HG03280 (cell line): ENCODE measurements at regions not wholly inside any gene's neighbourhood (a gene's known extent, or its start where the extent isn't known, plus 50 kb on each side); places are given as distances from the start of the nearest gene placed in this dataset.

ENCODE experiments used
- ATAC-seq: cut with Tn5 transposase; IDR thresholded peaks from one replicate; pipeline ENCODE4 v1.9.1; 2021; ENCODE audit warnings: mild to moderate bottlenecking, moderate library complexity; ENCODE audit not compliant: unreplicated experiment

GRCh38 chr10:130773941-130774340 lies 537.6 kb downstream of the TCERG1L start:
- no peak for ATAC-seq

DNA sequence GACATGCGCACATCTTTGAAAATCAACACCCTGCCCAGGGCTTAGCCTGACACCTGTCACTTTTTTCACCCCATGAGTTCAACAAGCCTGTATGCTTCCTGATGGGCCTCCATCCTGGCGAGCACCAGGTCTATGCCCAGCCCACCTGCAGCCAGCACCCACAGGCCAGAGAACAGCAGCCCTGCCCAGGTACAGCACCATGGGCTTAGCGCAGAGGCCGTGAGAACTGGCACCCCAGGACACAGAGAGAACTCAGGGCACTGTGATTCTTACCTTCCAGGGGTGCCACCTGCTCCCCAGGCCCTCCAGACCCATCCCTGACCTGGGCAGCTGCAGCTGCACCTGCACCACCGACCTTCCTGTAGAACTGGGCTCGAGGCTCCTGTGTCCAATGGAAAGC lies 536.6 kb downstream of the TCERG1L start:
- no peak for ATAC-seq

GRCh38 chr10:130775311-130775710 lies 536.2 kb downstream of the TCERG1L start:
- no peak for ATAC-seq

DNA sequence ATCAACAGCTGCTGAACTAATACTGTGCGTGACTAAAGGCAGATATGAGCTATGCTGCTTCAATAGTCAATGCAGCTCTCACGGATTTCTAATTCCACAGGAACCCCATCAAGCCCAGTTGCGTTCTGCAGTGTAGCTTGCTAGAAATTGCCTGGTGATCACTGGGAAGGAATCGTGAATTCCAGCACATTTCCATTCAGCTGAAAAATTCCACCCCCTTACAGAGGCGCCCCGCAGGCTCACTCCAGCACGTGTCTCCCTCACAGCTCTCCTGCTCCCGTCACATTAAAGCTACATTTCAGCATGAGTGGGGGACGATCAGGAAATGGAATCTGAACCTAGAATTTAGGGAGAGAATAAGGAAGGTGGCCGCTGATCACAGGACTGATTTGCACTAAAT lies 534.8 kb downstream of the TCERG1L start:
- no peak for ATAC-seq

GRCh38 chr10:130777507-130778165 lies 533.9 kb downstream of the TCERG1L start:
- no peak for ATAC-seq

- ATAC-seq: no peak
These were observed 533.4 kb downstream of the TCERG1L start for GRCh38 chr10:130778166-130778545.

DNA sequence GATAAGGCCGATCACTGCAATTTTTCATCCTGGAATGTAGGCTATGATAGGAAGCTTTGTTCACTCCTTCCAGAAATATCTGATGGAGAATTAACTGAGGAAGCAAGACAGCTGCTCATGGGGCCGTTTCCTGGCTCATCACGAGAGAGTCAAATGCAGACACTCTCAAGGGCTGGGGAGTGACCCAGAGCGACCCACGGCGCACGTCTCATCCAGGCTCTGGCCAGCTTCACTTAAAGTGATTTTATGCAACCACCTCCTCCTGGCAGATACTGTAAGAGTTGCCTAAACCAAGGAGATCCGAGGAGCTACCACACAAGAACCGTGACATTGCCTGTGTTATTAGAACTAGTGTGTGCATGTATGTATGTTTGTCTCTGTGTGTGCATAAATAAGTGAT lies 530.8 kb downstream of the TCERG1L start:
- ATAC-seq: no peak

DNA sequence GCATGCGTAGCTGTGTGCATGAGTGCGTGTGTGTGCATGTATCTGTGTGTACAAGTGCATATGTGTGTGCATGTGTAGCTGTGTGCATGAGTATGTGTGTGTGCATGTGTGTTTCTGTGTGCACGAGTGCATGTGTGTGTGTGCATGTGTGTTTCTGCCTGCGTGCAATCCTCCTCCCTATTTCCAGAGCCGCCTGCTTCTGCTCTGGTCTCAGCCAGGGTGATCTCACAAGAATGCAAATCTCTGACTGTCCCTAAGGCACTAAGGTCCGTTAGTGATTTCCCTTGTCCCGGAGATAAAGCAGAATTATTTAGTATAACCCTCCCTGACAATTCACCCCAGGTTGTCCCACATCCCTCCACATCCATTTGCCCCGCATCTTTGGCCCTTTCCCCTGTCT lies 530.3 kb downstream of the TCERG1L start:
- no peak for ATAC-seq

DNA sequence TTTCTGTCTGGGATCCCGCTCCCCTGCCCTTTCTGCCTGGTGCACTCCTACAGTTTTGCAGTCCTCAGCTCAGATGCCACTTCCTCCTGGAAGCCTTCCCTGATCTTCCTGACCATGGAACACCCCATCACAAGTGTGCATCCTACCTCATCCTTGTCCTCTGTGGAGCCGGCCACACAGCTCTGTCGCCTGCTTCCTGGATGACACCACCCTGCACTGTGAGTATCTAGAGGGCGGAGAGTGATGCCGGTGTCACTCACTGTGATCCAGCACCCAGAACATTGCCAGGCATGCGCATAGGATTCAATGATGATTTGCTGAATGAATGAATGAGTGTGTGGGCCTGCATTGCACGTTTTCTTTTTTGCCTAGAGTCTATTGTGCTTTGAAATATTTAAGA lies 529.9 kb downstream of the TCERG1L start:
- no peak for ATAC-seq

DNA sequence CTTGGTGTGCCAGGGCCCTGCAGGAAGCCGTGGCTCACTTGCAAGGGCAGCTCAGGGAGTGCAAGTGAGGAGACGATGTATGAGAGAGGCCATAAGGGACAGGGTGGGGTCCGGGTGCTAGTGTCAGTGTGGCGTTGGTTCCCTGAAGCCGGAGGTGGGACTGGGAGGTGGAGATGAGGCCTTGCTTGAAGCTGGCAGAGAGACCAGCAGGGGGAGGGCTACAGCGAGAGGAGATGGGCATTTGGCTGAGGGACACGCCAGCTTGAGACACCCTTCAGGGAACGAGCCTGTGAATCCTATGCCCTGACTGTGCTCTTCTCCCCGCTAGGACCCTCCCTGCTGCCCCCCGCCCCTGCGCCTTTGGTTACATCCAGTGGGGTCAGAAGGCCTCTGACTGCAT lies 529.1 kb downstream of the TCERG1L start:
- no peak for ATAC-seq

DNA sequence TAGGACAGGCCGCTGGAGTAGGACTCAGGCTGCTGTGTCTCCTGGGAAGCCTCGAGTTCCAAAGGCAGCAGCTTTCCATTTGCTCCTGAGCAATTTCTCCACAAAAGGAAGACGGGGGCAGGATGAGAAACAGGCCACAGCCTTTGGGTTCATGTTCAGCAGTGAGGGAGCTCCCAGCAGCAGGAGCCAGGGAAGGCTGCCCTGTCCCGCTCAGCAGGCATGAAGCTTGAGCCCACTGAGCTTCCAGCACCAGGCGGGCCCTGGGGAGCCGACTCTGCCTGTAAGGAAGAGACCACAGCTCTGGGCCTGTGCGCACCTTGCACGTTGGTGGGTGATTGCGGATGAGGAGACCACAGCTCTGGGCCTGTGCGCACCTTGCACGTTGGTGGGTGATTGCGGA lies 527.2 kb downstream of the TCERG1L start:
- no peak for ATAC-seq

DNA sequence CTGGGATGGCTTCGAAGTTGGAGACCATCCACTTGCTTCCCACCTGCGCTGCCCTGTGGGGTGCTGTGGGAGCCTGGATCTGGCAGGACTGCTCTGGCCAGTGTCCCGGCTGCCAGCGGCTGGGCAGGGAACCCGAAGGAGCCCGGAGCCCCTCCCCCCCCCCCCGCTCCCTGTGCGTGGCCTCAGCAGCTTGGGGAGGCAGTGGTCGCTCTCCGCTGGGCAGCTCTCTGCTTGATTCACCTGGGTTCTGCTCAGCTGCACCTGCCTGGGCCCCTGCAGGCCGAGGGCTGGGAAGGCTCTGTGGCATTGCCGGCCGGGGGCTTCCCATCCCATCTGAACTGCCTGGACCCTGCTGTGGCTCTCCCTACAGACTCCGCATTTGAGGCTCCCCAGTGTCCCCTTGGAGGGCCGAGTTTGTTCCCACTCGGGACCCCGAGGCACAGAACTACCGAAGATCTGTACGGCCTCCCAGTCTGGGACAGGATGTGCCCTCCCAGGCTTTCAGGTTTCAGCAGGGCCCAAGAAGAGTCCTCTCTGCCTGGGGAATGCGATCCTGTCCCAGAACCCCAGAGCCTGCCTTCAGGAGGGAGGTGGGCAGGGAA lies 525.1 kb downstream of the TCERG1L start:
- ATAC-seq: no peak

DNA sequence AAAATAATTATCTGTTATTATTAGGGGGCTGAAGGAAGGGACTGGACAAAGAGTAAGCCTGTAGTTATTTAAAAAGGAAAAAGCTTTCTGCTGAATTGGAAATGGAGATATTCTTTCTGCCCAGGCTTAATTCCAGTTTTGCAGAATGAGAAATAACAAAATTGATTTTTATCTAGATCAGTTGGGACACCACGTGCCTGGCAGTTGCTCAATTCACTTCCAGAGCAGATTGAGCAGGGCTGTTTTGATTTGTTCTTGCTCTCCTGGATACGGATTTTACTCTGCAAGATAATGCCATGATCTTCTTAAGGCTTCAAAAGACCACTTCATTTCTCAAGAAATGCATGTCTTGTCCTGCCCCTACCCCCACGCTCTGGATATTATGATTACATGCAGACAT lies 524.3 kb downstream of the TCERG1L start:
- ATAC-seq: no peak

DNA sequence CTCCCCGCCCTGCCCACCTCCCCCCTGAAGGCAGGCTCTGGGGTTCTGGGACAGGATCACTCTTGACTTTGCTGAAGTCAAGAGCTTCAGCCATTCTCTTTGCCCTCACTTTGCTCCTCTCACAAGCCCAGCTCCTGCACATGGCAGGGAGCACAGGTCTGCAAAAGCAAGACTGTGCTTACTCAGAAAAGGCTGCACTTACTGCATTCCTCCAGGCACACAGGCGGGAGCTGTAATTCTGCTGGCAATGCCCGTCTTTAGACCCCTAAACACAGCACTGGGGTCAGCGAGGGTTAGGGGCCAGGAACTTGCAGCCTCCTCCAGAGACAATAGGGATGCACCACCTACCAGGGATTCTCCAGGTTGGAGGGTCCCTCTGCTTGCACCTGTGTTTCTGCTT lies 523.7 kb downstream of the TCERG1L start:
- ATAC-seq: no peak

DNA sequence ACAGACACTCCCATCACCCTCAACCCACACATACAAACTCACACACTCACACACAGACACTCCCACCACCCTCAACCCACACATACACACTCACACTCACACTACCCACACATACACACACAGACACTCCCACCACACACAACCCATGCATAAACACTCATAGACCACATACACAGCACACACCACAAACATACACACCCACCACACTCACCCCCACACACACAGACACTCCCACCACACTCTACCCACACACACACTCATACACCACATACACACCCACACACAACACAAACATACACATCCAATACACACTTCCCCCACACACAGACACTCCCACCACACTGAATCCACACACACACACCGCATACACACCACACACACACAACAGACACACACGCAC lies 521.2 kb downstream of the TCERG1L start:
- ATAC-seq: no peak

DNA sequence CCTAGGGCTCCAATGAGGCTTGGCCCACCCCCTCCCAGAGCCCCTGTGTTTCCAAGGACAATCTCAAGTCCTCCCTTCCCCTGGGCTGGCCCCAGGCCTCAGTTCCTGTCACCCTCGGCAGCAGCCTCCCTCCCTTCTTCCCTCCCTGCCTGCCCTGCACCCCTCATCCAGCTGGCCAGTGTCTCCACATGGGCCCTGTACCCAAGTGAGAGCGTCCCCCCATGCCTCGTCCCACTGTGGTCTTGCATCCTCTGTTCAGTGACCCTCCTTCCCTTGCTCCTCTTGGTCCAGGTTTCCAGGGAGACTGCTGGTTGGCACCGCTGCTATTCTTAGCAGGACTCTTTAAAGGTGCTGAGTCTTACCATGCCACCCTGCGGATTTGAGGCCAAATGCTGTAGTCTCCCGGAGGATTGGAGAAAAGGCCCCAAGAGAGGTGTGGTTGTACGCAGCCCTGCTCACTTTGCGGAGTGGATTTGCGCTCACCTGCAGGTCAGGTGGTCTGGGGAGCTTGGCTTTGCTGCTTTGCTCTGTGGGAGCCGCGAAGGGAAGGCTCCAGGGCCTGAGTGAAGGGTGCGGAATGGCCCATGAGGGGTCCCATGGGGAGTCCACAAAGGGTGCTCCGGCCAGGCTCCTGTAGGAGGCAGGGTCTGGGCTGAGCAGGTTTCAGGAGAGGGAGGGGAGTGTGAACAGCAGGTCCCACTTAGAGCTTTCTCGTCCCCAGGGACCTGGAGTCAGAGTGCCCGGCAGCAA lies 519.2 kb downstream of the TCERG1L start:
- ATAC-seq: no peak

GRCh38 chr10:130795819-130796218 lies 515.7 kb downstream of the TCERG1L start:
- ATAC-seq: no peak

DNA sequence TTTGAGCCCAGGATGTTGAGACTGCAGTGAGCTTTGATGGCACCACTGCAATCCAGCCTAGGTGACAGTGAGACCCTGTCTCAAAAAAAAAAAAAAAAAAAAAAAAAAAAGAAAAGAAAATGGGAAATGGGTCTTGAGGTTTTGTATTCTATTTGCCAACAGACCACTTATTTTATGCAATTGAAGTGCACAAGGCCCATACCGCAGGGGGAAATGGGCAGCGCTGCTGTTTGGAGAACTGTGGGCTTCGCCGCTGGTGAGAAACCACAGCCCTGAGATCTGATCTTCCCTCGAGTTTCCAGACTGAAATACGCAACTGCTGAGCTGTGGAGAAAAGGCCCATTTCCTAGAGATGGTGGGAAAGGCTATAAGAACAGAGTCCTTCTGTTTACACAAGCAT lies 512.0 kb downstream of the TCERG1L start:
- ATAC-seq: no peak

GRCh38 chr10:130800281-130800680 lies 511.2 kb downstream of the TCERG1L start:
- ATAC-seq: no peak

GRCh38 chr10:130801276-130801675 lies 510.2 kb downstream of the TCERG1L start:
- no peak for ATAC-seq

DNA sequence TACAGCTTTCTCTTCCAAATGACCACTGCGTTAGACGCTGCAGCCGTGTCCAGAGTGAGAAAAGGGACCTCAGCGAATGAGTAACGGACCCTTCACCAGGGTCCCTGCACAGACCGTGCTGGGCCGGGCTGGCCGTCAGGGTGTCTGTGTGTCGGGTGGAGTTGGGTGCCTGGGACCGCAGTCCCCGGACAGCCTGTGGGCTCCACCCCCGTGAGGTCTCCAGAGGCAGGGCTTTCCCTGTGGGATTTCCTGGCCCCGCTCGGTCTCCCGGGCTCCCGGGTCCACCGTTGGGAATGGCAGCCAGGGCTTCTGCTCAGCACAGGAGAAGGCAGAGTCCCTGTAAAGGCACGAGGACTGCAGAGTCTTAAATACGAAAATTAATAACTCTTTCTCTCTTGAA lies 509.7 kb downstream of the TCERG1L start:
- no peak for ATAC-seq

GRCh38 chr10:130802301-130802700 lies 509.2 kb downstream of the TCERG1L start:
- ATAC-seq: no peak
